Adrenal gland (tissue), 9 donors: ENCODE measurements at regions not wholly inside any gene's neighbourhood (a gene's known extent, or its start where the extent isn't known, plus 50 kb on each side); places are given as distances from the start of the nearest gene placed in this dataset.

Source experiments
- DNase-seq, 7 donors: peaks; one replicate each; pipeline ENCODE4 v3.0.0-alpha.2; 2019 to 2020
- H3K27ac ChIP-seq, 5 donors: fragments of 200-600 bp; sonication (generic) in 4 of 5; 1 replicate in 3 of 5; 2 replicates in 2 of 5; pipeline versions ENCODE4 v1.5.1 to v1.8.0; 2016 to 2020; ENCODE audit warnings: mild to moderate bottlenecking in 1 of 5
- H3K27me3 ChIP-seq: fragments of 200-600 bp; 2 replicates; pipeline ENCODE4 v1.8.0; 2021
- H3K36me3 ChIP-seq, 2 donors: fragments of 200-600 bp; replicated peaks in 1 of 2; 1 replicate in 1 of 2; 2 replicates in 1 of 2; pipeline versions ENCODE4 v1.5.1 to v1.8.0; 2018 to 2022
- H3K4me1 ChIP-seq, 2 donors: fragments of 200-600 bp; replicated peaks in 1 of 2; 1 replicate in 1 of 2; 2 replicates in 1 of 2; pipeline versions ENCODE4 v1.5.1 to v1.8.0; 2018 to 2021
- H3K4me3 ChIP-seq, 4 donors: fragments of 200-600 bp; sonication (generic) in 3 of 4; one replicate each; pipeline ENCODE4 v1.5.1; 2016 to 2018
- H3K9me3 ChIP-seq, 3 donors: fragments of 200-600 bp; sonication (generic) in 1 of 3; replicated peaks in 1 of 3; 1 replicate in 2 of 3; 2 replicates in 1 of 3; pipeline versions ENCODE4 v1.5.1 to v1.8.0; 2016 to 2021
- POLR2A ChIP-seq, 2 donors: fragments of 450-650 bp; IDR thresholded peaks; one replicate each; pipeline ENCODE4 v1.6.1; 2017; ENCODE audit warnings: antibody characterized with exemption in 2 of 2, mild to moderate bottlenecking in 2 of 2, moderate library complexity in 1 of 2
- WGBS, 4 donors: extraction: QIAGEN DNeasy Blood & Tissue Kit in 2 of 4; methylation state at CpG; one replicate each; pipeline versions ENCODE4 v1.1.5 to v1.1.7; 2013 to 2017; 5-methylcytosine and 5-hydroxymethylcytosine counted together
- intact Hi-C, 2 donors: fragments of 100-400 bp; cut with DNase I; formaldehyde crosslinking; loops; one replicate each; pipeline versions ENCODE4 v1.14.1 to v1.15.0; 2022 to 2023
- TF ChIP-seq, protein P1 (sequence below), 6 experiments: fragments of 450-650 bp in 4 of 6; fragments of 200-600 bp in 2 of 6; sonication (generic) in 1 of 6; IDR thresholded peaks; 1 replicate in 5 of 6; 2 replicates in 1 of 6; pipeline versions ENCODE4 v1.5.1 to v1.8.0; 2016 to 2021; ENCODE audit warnings: antibody characterized with exemption in 6 of 6, mild to moderate bottlenecking in 2 of 6, moderate library complexity in 1 of 6
- donor health status: healthy with polysubstance abuse.
- donor health status: Bipolar disorder and iron deficiency.
- donor health status: DM: yes; HTN: yes; CAD: no.
- donor health status: DM: no; HTN: no; CAD: no.
- donor health status: DM: no; HTN: no; CAD: no.

GRCh38 chr12:103075848-103076247 lies 118.4 kb downstream of the ASCL1 start:
- DNase-seq, result no peak
- H3K27me3 ChIP-seq, result no peaks in the 10 kb centered on the region
- intact Hi-C loops, result no loop called here
- WGBS, 4 donors, result 65 to 79% (median 70%) methylated on average over 2 of the region's 2 CpGs
- H3K36me3 ChIP-seq, result no peaks in the 10 kb centered on the region
- no peak overlapping the region for H3K4me3 ChIP-seq
- H3K27ac ChIP-seq, result no peak overlapping the region
- H3K4me1 ChIP-seq, result no peaks in the 10 kb centered on the region
- H3K9me3 ChIP-seq, result no peaks in the 10 kb centered on the region
- no peak for TF ChIP-seq POLR2A (IDR thresholded peaks at IDR 0.05)
- TF ChIP-seq, protein P1, sequence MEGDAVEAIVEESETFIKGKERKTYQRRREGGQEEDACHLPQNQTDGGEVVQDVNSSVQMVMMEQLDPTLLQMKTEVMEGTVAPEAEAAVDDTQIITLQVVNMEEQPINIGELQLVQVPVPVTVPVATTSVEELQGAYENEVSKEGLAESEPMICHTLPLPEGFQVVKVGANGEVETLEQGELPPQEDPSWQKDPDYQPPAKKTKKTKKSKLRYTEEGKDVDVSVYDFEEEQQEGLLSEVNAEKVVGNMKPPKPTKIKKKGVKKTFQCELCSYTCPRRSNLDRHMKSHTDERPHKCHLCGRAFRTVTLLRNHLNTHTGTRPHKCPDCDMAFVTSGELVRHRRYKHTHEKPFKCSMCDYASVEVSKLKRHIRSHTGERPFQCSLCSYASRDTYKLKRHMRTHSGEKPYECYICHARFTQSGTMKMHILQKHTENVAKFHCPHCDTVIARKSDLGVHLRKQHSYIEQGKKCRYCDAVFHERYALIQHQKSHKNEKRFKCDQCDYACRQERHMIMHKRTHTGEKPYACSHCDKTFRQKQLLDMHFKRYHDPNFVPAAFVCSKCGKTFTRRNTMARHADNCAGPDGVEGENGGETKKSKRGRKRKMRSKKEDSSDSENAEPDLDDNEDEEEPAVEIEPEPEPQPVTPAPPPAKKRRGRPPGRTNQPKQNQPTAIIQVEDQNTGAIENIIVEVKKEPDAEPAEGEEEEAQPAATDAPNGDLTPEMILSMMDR (IDR thresholded peaks at IDR 0.05), result no peak

DNA sequence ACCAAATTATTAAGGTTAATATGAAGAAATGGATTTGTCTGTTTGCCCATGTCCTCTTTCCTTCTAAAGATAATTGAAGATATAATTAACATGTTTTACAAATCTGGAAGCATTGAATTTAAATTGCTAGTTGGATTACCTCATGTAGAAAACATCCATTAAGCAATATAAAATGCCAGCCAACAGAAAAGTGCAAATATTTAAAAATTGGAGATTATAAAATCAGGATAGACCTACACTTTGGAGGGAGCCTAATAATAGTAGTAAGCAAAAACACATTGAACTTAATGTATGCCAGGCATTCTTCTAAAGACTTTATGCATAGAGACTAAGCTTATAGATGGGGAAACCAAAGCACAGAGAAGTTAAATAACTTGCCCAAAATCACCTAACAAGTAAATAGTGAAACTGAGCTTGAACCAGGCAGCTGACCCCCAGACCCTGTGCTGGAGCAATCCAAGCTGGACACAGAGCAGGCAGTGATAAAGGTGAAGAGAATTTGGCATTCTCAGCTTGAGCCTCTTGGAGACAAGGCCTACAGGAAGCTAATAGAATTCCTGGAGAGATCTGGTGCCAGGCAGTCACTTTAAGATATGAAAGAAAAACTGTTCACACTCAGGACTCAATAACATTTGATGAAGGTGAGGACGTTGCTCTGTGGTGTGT lies 119.8 kb downstream of the ASCL1 start:
- H3K27ac ChIP-seq, result no peak overlapping the region
- no peaks in the 10 kb centered on the region for H3K36me3 ChIP-seq
- peaks cover 0 to 5% (median 0%) of the 10 kb centered on the region in 3 donors for H3K9me3 ChIP-seq
- no peak overlapping the region for H3K4me3 ChIP-seq
- no peak for TF ChIP-seq POLR2A (IDR thresholded peaks at IDR 0.05)
- TF ChIP-seq, protein P1 (IDR thresholded peaks at IDR 0.05), result no peak
- no peaks in the 10 kb centered on the region for H3K4me1 ChIP-seq
- no peak for DNase-seq
- no peaks in the 10 kb centered on the region for H3K27me3 ChIP-seq
- 55 to 64% (median 61%) methylated on average over 1 of the region's 1 CpG for WGBS, 4 donors
- intact Hi-C loops, result no loop called here

DNA sequence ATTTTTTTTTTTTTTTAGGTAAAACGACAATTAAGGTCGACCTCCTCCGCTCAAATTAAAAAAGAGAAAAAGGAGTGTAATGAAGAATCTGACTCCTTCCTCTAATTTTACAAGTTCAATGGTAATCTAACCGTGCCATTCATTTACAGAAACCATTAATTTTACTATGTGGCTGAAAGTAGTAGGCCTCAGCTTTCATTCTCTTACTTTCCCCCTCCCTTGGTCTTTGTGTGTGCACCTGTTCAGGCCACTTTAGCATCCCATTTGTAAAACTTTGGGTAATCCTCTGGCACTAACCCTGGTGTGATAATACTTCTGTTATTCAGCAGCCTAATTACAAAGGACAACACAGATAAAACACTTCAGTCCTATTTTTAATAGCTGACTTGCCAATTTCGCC lies 128.1 kb downstream of the ASCL1 start:
- no peak overlapping the region for H3K4me3 ChIP-seq
- intact Hi-C loops, result no loop called here

GRCh38 chr12:103086471-103086870 lies 129.0 kb downstream of the ASCL1 start:
- Histone ChIP-seq H3K27ac (no peak overlapping the region), H3K4me1 (no peaks in the 10 kb centered on the region), H3K4me3 (no peak overlapping the region), H3K9me3 (peaks cover 0 to 5% (median 0%) of the 10 kb centered on the region in 3 donors), H3K27me3 (no peaks in the 10 kb centered on the region), H3K36me3 (no peaks in the 10 kb centered on the region)
- intact Hi-C loops, result no loop called here
- 70 to 72% (median 71%) methylated on average over 6 of the region's 6 CpGs for WGBS, 4 donors
- TF ChIP-seq, protein P1 (IDR thresholded peaks at IDR 0.05), result no peak
- TF ChIP-seq POLR2A (IDR thresholded peaks at IDR 0.05), result no peak
- no peak for DNase-seq

More for the DNA sequence above, 128.1 kb downstream of the ASCL1 start:
- DNase-seq, result no peak
- H3K36me3 ChIP-seq, result no peaks in the 10 kb centered on the region
- peaks cover 0 to 5% (median 0%) of the 10 kb centered on the region in 3 donors for H3K9me3 ChIP-seq
- 77 to 81% (median 78%) methylated on average over 5 of the region's 5 CpGs for WGBS, 4 donors
- TF ChIP-seq POLR2A (IDR thresholded peaks at IDR 0.05), result no peak
- TF ChIP-seq, protein P1 (IDR thresholded peaks at IDR 0.05), result no peak
- no peak overlapping the region for H3K27ac ChIP-seq
- H3K27me3 ChIP-seq, result no peaks in the 10 kb centered on the region
- no peaks in the 10 kb centered on the region for H3K4me1 ChIP-seq
